PC-3 (cell line): ENCODE measurements at regions not wholly inside any gene's neighbourhood (a gene's known extent, or its start where the extent isn't known, plus 50 kb on each side); places are given as distances from the start of the nearest gene placed in this dataset.

Experiments used
- EZH2 ChIP-seq: fragments of 300-600 bp; sonication (generic); IDR thresholded peaks from one replicate; pipeline ENCODE4 v1.6.1; 2017; ENCODE audit warnings: antibody characterized with exemption, mild to moderate bottlenecking, low read length; ENCODE audit not compliant: unreplicated experiment
- TF ChIP-seq, protein P1 (sequence below): fragments of 300-600 bp; sonication (generic); conservative IDR thresholded peaks from 2 replicates; pipeline ENCODE4 v1.5.1; 2017; ENCODE audit warnings: antibody characterized with exemption, low read depth, mild to moderate bottlenecking, low read length

DNA sequence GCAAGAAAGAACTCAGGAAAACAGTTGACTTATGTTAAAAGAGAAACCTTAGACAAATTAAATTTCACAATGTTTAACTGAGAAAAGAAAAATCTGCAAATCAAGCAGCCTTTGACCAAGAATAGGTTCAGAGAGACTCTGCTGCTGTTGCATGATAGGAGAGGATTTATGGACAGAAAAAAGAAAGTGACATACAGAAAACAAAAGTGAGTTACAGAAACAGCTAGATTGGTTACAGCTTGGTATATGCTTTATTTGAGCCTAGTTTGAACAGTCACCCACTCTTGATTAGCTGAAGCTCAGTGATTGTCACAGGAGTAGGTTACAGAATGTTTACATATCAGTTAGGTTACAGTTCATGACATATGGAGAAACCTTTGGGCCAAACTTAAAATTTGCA is 258.2 kb upstream of the SPOPL start:
- TF ChIP-seq, protein P1, sequence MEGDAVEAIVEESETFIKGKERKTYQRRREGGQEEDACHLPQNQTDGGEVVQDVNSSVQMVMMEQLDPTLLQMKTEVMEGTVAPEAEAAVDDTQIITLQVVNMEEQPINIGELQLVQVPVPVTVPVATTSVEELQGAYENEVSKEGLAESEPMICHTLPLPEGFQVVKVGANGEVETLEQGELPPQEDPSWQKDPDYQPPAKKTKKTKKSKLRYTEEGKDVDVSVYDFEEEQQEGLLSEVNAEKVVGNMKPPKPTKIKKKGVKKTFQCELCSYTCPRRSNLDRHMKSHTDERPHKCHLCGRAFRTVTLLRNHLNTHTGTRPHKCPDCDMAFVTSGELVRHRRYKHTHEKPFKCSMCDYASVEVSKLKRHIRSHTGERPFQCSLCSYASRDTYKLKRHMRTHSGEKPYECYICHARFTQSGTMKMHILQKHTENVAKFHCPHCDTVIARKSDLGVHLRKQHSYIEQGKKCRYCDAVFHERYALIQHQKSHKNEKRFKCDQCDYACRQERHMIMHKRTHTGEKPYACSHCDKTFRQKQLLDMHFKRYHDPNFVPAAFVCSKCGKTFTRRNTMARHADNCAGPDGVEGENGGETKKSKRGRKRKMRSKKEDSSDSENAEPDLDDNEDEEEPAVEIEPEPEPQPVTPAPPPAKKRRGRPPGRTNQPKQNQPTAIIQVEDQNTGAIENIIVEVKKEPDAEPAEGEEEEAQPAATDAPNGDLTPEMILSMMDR = no peak
- TF ChIP-seq EZH2 = no peak
